Activated naive CD8-positive, alpha-beta T cell treated with anti-CD3 and anti-CD28 coated beads, Interleukin-2, amount 50 U/mL, for 24 hours (primary cell): ENCODE measurements at regions not wholly inside any gene's neighbourhood (a gene's known extent, or its start where the extent isn't known, plus 50 kb on each side); places are given as distances from the start of the nearest gene placed in this dataset.
A peak's percentile ranks its signal among the peaks of the same experiment; 100 is the strongest.

Source experiments
- ATAC-seq: fragments of 150-1000 bp; cut with Tn5 transposase; one replicate; pipeline ENCODE4 v1.10.0; 2021
- DNase-seq: peaks from one replicate; pipeline ENCODE4 v3.0.0; 2021
- H3K27ac Mint-ChIP-seq: one replicate; pipeline ENCODE4 v1.8.0; 2021; ENCODE audit warnings: mild to moderate bottlenecking, mixed read lengths
- H3K27me3 Mint-ChIP-seq: one replicate; pipeline ENCODE4 v1.8.0; 2021; ENCODE audit warnings: mixed read lengths
- H3K36me3 Mint-ChIP-seq: one replicate; pipeline ENCODE4 v1.8.0; 2021; ENCODE audit warnings: low read depth, mixed read lengths
- H3K4me1 Mint-ChIP-seq: one replicate; pipeline ENCODE4 v1.8.0; 2021; ENCODE audit warnings: mixed read lengths
- H3K4me3 Mint-ChIP-seq: one replicate; pipeline ENCODE4 v1.8.0; 2021; ENCODE audit warnings: mild to moderate bottlenecking, moderate library complexity, mixed read lengths
- H3K9me3 Mint-ChIP-seq: one replicate; pipeline ENCODE4 v1.8.0; 2021; ENCODE audit warnings: mixed read lengths

GRCh38 chr7:25495342-25496250 lies 267.3 kb upstream of the NPVF start:
- peaks cover 8% of the 10 kb centered on the region for H3K4me1 Mint-ChIP-seq
- H3K9me3 Mint-ChIP-seq: no peaks in the 10 kb centered on the region
- H3K27ac Mint-ChIP-seq: no peak overlapping the region
- no peaks in the 10 kb centered on the region for H3K27me3 Mint-ChIP-seq
- no peak overlapping the region for H3K4me3 Mint-ChIP-seq
- ATAC-seq (no peak), DNase-seq (no peak)
- H3K36me3 Mint-ChIP-seq: no peaks in the 10 kb centered on the region

GRCh38 chr7:25496476-25497368 lies 268.4 kb upstream of the NPVF start:
- Mint-ChIP-seq H3K27me3 (peaks cover 2% of the 10 kb centered on the region), H3K4me1 (peaks cover 8% of the 10 kb centered on the region), H3K4me3 (peak overlapping the region; percentile 44), H3K9me3 (no peaks in the 10 kb centered on the region), H3K36me3 (no peaks in the 10 kb centered on the region), H3K27ac (peak overlapping the region; percentile 26)
- peak; percentile 36 for ATAC-seq
- DNase-seq: no peak

GRCh38 chr7:25500393-25500921 lies 272.2 kb upstream of the NPVF start:
- H3K9me3 Mint-ChIP-seq: no peaks in the 10 kb centered on the region
- peaks cover 3% of the 10 kb centered on the region for H3K27me3 Mint-ChIP-seq
- no peak overlapping the region for H3K4me3 Mint-ChIP-seq
- DNase-seq (no peak), ATAC-seq (no peak)
- H3K4me1 Mint-ChIP-seq: peaks cover 8% of the 10 kb centered on the region
- no peaks in the 10 kb centered on the region for H3K36me3 Mint-ChIP-seq
- no peak overlapping the region for H3K27ac Mint-ChIP-seq

- ATAC-seq (no peak), DNase-seq (no peak)
- no peak overlapping the region for H3K4me3 Mint-ChIP-seq
- no peaks in the 10 kb centered on the region for H3K4me1 Mint-ChIP-seq
- peaks cover 3% of the 10 kb centered on the region for H3K27me3 Mint-ChIP-seq
- no peaks in the 10 kb centered on the region for H3K9me3 Mint-ChIP-seq
- no peaks in the 10 kb centered on the region for H3K36me3 Mint-ChIP-seq
- no peak overlapping the region for H3K27ac Mint-ChIP-seq
Observed at GRCh38 chr7:25503306-25503705, 275.0 kb upstream of the NPVF start.

GRCh38 chr7:25512061-25512687 lies 283.9 kb upstream of the NPVF start:
- Mint-ChIP-seq H3K27me3 (no peaks in the 10 kb centered on the region), H3K4me3 (no peak overlapping the region)
- no peak for ATAC-seq

GRCh38 chr7:25515633-25516275 lies 287.5 kb upstream of the NPVF start:
- Mint-ChIP-seq H3K9me3 (peaks cover 3% of the 10 kb centered on the region), H3K4me1 (peaks cover 11% of the 10 kb centered on the region), H3K36me3 (no peaks in the 10 kb centered on the region), H3K27me3 (no peaks in the 10 kb centered on the region), H3K4me3 (no peak overlapping the region), H3K27ac (no peak overlapping the region)
- ATAC-seq (no peak), DNase-seq (no peak)

More at GRCh38 chr7:25512061-25512687, 283.9 kb upstream of the NPVF start:
- Mint-ChIP-seq H3K4me1 (no peaks in the 10 kb centered on the region), H3K27ac (no peak overlapping the region), H3K9me3 (no peaks in the 10 kb centered on the region), H3K36me3 (no peaks in the 10 kb centered on the region)
- no peak for DNase-seq

GRCh38 chr7:25517906-25518305 lies 289.6 kb upstream of the NPVF start:
- no peak overlapping the region for H3K4me3 Mint-ChIP-seq
- H3K9me3 Mint-ChIP-seq: peaks cover 3% of the 10 kb centered on the region
- H3K27me3 Mint-ChIP-seq: no peaks in the 10 kb centered on the region
- ATAC-seq (no peak), DNase-seq (no peak)
- no peaks in the 10 kb centered on the region for H3K36me3 Mint-ChIP-seq
- peaks cover 16% of the 10 kb centered on the region for H3K4me1 Mint-ChIP-seq
- no peak overlapping the region for H3K27ac Mint-ChIP-seq

GRCh38 chr7:25520017-25520416 lies 291.7 kb upstream of the NPVF start:
- Mint-ChIP-seq H3K4me1 (peaks cover 16% of the 10 kb centered on the region), H3K36me3 (no peaks in the 10 kb centered on the region), H3K4me3 (no peak overlapping the region), H3K27me3 (no peaks in the 10 kb centered on the region), H3K9me3 (peaks cover 3% of the 10 kb centered on the region), H3K27ac (no peak overlapping the region)
- ATAC-seq (no peak), DNase-seq (no peak)

GRCh38 chr7:25520516-25520915 lies 292.2 kb upstream of the NPVF start:
- Mint-ChIP-seq H3K9me3 (peaks cover 3% of the 10 kb centered on the region), H3K4me1 (peaks cover 16% of the 10 kb centered on the region), H3K27ac (no peak overlapping the region), H3K36me3 (no peaks in the 10 kb centered on the region), H3K27me3 (peaks cover 3% of the 10 kb centered on the region), H3K4me3 (no peak overlapping the region)
- ATAC-seq (no peak), DNase-seq (no peak)

GRCh38 chr7:25521236-25521635 lies 292.9 kb upstream of the NPVF start:
- Mint-ChIP-seq H3K27ac (no peak overlapping the region), H3K9me3 (peaks cover 3% of the 10 kb centered on the region), H3K36me3 (no peaks in the 10 kb centered on the region), H3K27me3 (peaks cover 3% of the 10 kb centered on the region), H3K4me1 (peaks cover 16% of the 10 kb centered on the region), H3K4me3 (no peak overlapping the region)
- ATAC-seq (no peak), DNase-seq (no peak)

- Mint-ChIP-seq H3K27ac (no peak overlapping the region), H3K4me1 (peaks cover 16% of the 10 kb centered on the region), H3K36me3 (no peaks in the 10 kb centered on the region), H3K27me3 (peaks cover 3% of the 10 kb centered on the region), H3K9me3 (peaks cover 3% of the 10 kb centered on the region), H3K4me3 (no peak overlapping the region)
- DNase-seq (no peak), ATAC-seq (no peak)
Observed at GRCh38 chr7:25522727-25523126, 294.4 kb upstream of the NPVF start.

GRCh38 chr7:25527665-25528170 lies 299.4 kb upstream of the NPVF start:
- ATAC-seq: no peak

GRCh38 chr7:25529320-25529719 lies 301.0 kb upstream of the NPVF start:
- Mint-ChIP-seq H3K36me3 (no peaks in the 10 kb centered on the region), H3K9me3 (no peaks in the 10 kb centered on the region), H3K27me3 (peaks cover 3% of the 10 kb centered on the region), H3K4me3 (no peak overlapping the region), H3K27ac (no peak overlapping the region), H3K4me1 (no peaks in the 10 kb centered on the region)
- no peak for DNase-seq
- no peak for ATAC-seq

More at GRCh38 chr7:25527665-25528170, 299.4 kb upstream of the NPVF start:
- Mint-ChIP-seq H3K4me3 (no peak overlapping the region), H3K27ac (no peak overlapping the region), H3K27me3 (peaks cover 3% of the 10 kb centered on the region), H3K4me1 (no peaks in the 10 kb centered on the region), H3K36me3 (no peaks in the 10 kb centered on the region), H3K9me3 (no peaks in the 10 kb centered on the region)
- no peak for DNase-seq

GRCh38 chr7:25536851-25537250 lies 308.6 kb upstream of the NPVF start:
- Mint-ChIP-seq H3K27ac (no peak overlapping the region), H3K36me3 (no peaks in the 10 kb centered on the region), H3K4me1 (no peaks in the 10 kb centered on the region), H3K27me3 (no peaks in the 10 kb centered on the region), H3K9me3 (no peaks in the 10 kb centered on the region), H3K4me3 (no peak overlapping the region)
- no peak for DNase-seq
- ATAC-seq: no peak
